Stimulated activated CD4-positive, alpha-beta T cell treated with anti-CD3 and anti-CD28 coated beads, Interleukin-2, amount 100 ng/mL, for 4 hours (primary cell): ENCODE measurements at regions not wholly inside any gene's neighbourhood (a gene's known extent, or its start where the extent isn't known, plus 50 kb on each side); places are given as distances from the start of the nearest gene placed in this dataset.
"Not testable (repeated sequence)": the region's sequence is repeated elsewhere in the genome, so short reads cannot be mapped to it uniquely, and the experiment has no call there.

Source experiments
- DNase-seq: peaks from one replicate; pipeline ENCODE4 v3.0.0-alpha.2; 2020; ENCODE audit warnings: low read depth

DNA sequence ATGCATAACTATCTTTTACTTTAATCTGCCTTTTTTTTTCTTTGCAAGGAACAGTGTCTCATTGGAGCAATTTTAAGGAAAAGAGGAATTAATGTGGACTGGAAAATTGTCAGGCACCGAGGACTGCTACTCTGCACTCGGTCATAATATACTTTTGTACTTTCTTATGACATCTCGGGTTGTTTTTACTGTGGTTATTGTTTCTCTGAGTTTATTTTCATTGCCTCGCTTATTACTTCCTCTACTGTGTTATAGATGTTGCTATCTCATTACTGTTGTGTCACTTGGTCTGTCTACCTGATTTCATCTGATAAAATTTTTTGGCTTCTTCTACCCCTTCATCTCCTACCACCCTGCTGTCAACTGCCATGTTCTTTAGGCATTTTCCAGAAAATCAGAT lies 213.5 kb upstream of the POU1F1 start:
- DNase-seq = no peak

DNA sequence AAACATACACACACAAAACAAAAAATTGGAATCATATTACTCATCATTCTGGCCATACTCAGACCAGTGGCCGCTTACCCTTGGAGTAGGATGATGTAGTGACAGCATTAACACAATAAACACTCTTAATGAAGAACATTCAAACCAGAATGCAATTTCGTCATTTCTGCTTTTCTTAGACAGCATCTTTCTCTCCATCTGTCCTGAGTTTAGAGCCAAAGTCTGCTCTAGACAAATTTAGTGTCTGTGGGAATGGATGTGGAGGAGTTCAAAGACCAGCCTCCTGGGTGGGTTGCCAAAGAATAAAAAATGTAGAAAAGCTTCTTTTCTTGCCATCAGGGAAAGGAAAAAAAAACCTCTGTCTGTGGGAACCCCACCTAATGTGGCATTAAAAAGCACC lies 212.4 kb upstream of the POU1F1 start:
- DNase-seq = no peak

DNA sequence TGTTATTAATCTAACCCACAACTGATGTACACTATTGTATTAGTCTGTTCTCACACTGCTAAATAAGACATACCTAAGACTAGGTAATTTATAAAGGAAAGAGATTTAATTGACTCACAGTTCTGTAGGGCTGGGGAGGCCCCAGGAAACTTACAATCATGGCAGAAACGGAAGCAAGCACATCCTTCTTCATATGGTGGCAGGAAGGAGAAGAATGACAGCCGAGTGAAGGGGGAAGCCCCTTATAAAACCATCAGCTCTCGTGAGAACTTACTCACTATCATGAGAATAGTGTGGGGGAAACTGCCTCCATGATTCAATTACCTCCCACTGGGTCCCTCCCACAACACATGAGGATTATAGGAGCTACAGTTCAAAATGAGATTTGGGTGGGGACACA lies 210.3 kb upstream of the POU1F1 start:
- not testable (repeated sequence) for DNase-seq

DNA sequence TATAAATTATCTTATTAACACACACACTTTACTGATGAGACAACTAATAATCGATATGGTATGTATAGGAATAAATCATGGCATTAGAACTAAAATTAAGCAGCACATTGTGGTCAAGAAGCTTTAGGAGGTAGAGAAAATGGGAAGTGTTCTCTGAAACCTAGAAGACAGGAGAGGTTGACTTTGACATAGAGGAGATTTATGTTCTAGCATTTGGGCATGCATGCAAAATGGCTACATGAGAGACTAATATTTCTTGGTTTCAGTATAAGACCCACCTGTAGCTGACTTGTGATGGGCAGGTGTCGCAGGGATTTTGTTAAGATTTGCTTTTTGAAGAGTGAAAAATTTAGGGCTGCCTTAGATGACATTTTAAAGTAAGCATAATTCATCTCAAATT lies 209.7 kb upstream of the POU1F1 start:
- no peak for DNase-seq

DNA sequence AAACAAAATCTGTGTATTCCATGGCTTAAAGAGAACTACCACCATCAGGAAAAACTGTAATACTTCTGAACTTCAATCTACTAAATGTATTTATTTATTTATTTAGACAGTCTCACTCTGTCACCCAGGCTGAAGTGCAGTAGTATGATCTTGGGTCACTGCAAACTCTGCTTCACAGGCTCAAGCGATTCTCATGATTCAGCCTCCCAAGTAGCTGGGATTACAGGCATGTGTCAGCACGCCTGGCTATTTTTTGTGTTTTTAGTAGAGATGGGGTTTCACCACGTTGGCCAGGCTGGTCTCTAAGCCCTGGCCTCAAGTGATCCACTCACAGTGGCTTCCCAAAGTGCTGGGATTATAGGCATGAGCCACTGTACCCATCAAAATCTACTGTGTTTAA lies 202.3 kb upstream of the POU1F1 start:
- DNase-seq = no peak

DNA sequence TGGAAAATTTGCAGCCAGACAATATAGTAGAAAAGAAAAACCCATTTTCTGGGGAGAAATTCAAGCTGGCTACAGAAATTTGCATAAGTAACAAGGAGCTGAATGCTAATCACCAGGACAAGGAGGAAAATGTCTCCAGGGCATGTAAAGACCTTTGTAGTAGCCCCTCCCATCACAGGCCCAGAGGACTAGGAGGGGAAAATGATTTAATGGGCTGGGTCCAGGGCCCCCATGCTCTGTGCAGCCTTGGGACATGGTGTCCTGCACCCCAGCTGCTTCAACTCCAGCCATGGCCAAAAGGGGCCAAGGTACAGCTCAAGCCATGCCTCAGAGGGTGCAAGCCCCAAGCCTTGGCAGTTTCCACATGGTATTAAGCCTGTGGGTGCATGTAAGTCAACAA lies 197.6 kb upstream of the POU1F1 start:
- no peak for DNase-seq

DNA sequence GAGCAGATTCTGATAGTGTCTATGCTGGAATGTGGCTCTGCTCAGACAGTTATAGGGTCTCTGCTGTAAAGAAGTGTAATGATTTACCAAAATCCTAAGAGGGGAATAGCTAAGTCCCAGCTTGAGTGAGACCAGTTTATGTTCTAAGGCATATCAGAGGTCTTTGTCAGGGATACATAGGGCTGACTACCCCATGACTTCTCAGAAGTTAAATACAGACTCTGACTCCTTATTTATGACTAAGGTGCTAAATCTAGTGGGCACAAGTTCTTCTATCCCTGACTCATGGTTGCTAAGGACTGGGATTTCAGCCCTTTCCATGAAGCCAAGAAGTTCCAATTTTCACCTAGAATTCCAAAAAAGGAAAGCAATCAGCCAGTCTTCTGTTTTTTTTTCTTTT lies 192.6 kb upstream of the POU1F1 start:
- no peak for DNase-seq

DNA sequence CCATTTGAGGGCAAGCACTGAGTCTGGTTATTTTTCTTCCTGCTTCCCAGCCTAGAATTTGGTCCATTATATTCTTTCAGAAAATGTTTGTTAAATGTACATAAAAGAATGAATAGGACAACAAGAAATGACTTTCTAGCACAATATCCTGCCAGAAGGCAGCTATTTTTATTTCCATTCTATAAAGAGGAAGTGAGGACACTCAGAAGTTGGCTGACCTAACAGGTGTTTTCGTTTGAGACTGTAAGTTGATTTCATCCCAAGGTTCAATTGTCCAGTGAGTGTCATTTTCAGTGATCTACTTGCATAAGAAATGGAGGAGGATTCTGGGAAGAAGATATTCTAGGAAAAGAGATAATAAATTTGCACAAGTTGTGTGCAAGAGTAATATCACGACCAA lies 191.9 kb upstream of the POU1F1 start:
- DNase-seq = no peak

DNA sequence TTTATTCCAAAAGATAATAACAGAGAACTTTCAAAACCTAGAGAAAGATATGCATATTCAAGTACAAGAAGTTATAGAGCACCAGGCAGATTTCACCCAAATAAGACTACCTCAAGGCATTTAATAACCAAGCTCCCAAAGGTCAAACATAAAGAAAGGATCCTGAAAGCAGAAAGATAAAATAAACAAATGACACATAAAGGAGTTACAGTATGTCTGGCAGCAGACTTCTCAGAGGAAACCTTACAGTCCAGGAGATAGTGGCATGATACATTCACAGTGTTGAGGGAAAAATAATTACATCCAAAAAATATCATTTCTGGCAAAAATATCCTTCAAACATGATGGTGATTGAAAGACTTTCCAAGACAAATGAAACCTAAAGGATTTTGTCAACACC lies 185.8 kb upstream of the POU1F1 start:
- no peak for DNase-seq

DNA sequence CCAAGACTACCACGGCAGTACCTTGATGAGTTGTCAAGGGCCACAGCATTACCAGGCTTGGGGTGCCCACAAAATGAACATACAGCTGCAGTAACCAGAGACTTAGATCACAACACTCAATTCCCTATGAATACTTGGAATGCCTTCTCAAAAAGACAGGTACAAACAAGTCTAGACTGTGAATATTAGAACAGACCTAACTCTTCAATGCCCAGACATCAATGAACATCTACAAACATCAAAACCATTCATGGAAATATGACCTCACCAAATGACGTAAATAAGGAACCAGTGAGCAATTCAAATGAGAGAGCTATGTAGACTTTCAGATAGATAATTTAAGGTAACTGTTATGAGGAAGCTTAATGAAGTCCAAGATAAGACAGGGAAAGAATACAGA lies 185.1 kb upstream of the POU1F1 start:
- no peak for DNase-seq

DNA sequence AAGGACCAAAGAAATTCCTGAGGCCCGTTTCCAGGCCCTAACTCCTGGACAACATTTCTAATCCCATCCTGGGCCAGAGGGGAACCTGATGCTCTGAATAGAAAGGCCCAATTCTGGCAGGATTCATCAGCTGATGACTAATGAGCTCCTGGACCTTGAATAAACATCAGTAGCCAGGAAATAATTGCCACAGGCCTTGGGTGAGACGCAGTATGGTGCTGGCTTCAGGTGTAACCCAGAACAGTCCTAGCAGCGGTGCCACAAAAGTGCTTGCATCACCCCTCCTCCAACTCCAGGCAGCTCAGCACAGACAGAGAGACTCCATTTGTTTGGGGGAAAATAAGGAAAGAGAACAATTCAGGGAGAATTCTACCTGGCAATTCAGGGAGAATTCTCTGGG lies 184.7 kb upstream of the POU1F1 start:
- DNase-seq = no peak

DNA sequence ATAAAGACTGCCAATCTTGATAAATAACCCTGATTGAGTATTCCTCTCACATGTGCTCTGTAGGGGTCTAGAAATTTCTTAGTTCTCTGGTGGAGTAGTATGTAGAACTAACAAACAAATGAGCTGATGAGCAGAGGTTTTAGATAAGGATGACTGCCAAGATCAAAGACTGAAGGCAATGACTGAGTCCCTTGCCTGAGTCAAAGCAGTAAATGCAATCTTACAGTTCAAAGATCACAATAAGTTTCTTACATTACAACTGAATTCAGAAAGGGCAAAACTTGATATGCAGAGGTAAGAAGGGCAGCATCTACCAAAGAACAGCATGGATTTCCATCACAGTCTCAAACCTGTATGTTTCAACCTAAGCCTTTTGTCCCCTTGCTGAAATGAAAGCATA lies 172.2 kb upstream of the POU1F1 start:
- no peak for DNase-seq

DNA sequence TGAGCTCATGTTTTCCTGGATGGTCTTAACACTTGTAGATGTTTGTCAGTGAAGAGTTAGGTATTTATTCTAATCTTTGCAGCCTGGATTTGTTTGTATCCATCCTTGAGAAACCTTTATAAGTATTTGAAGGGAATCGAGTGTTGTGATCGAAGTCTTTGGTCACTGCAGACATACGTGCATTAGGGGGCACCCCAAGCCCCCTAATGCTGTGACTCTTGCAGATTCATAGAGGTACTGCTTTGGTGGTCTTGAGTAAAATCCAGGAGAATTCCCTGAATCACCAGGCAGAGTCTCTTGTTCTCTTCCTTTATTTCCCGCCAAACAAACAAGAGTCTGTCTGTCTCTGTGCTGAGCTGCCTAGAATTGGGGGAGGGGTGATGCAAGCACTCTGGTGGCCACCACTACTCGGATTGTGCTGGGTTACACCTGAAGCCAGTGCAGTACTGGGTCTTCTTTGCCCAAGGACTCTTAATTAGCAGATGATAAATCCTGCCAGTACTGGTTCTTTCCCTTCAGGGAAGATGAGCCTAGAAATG lies 170.5 kb upstream of the POU1F1 start:
- no peak for DNase-seq

DNA sequence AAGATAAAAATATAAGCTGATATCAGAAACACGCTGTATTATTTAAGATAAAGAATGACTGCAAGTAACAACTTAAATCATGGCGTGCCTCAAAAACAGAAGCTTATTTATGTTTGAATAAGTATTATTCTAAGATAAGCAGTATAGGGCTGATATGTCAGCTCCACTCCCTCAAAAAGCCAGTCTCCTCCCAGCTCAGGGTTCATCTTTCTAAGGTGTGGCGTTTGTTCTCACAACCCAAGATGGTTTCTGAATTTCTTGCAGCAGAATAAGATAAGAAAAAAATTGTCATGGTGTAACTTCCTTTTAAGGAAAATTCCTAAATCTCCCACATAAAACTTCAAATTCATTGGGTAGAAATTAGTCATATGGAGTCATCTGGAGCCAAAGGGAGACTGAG lies 166.1 kb upstream of the POU1F1 start:
- no peak for DNase-seq

DNA sequence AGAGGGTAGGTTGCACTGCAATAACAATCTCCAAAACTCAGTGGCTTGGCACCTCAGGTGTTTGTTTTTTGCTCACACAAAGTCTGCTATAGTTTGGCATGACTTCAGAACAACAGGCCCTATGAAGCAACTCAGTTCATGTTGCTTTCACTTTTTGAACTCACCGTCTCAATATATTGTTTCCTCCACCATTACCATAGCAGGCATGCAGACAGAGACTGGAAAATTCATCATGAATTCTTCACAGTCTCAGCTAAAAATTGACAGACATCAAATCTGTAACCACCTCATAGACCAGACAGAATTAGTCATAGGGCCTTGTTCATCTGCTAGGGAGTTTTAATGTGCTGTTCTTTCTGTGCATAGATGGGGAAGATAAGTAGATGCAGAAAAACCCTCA lies 161.4 kb upstream of the POU1F1 start:
- DNase-seq = no peak

DNA sequence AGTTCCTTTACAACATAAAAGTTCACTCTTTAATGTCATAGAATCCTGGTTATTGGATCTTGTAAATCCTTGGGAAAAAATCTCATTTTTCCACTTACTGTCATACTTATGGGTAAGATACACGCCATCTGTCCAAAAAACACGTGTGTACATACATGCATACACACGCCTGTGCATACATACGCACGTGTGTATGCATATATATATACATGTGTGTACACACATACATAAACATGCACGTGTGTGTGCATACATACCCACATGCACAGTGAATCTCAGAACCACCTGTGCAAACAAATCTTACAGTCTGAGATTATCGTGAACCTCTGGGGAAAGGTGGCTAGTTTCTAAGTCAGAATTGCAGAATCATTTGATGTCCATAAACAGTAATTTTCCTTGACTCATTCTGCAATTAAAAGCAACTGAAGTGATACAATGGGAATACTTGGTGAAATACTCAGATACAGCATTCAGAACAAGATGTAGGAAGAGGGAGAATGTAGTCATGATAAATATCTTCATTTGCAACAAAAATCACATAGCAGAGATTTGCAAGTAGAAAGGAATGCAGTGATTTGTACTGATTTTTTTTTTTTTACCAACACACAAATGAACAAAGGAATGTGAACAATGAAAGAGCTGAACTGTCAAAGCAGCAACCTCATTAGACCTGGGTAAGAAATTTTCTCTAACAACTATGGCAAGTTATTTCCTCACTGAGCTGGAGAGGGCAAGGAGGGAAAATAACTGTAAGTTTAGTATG lies 160.6 kb upstream of the POU1F1 start:
- DNase-seq = no peak

DNA sequence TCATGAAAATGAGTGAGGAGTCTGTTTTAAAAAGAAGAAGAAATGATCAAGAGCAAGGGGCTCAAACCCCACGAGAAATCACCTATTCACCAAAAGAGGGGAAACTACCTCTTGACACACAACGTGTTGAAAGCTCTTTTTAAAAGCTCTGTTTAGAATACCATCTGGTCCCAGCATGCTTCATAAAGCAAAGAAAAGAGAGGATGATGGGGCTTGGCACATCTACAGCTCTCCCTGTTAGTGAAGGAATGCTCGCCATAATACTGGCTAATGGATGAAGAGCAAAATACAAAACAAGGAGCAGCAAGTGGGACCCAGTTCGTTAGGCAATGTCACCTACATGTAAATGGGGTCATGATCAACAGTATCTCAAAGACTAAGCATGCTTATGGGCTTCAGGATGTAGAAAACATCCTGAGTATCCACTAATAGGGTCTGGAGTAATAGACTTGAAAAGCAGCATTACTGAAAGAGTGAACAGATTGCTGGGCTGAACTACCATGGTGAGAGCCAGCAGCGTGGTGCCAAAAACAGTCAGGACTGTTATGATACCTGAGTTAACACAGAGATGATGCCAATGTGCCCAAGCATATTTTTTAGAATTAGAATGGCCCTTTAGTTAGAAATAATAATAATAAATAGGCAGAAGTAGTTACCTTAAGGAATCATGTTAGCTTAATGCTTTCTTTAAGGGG lies 159.7 kb upstream of the POU1F1 start:
- DNase-seq = no peak

DNA sequence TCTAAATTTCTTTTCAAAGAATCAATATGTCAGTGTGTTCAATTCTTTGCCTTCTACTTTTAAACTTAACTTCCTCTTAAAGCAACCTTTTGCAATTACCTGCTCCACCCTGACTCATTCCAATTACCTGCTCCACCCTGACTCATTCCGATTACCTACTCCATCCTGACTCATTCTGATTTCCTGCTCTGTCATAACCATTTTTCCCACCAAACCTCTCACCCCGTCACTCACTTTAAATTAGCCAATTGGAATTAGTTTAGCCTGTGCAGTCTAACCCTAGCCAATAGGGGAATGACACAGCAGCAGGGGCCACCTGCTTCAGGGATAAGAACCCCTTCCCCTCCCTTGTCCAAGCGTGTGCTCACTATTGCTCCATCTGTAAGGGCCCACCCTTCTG lies 157.1 kb upstream of the POU1F1 start:
- DNase-seq = not testable (repeated sequence)

DNA sequence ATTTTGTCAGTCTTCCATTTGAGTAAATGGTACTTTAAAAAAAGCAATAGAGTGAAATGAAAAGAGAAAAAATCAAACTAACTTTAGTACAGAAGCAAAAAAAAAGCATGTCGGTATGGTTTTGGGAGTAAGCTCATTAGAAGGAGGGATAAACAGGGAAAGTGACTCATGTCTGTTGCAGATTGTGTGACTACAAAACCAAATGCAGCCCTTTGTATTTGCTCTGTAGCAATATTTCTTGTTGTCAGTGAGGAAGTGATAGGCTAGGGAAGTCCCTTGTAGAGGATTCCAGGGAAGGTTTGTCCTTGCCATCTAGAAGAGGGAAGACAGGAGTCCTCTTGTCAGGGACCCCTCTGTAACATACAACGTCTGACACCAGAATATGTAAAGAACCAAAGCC lies 150.5 kb upstream of the POU1F1 start:
- DNase-seq = no peak

DNA sequence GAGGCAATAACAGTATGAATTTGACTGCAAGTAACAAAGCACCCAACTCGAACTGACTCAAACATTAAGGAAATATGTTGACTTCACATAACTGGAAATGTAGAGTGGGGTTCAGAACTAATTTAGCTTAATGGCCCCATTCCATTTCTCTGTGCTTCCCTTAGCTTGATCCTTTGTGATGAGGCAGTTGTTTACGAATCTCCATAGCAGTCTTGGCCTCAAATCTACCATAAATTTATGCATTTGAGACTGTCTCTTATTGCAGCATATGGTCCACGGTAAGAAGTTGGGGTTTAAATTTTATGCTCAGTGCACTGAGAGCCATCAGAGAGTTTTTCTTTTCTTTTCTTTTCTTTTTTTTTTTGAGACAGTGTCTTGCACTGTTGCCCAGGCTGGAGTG lies 148.7 kb upstream of the POU1F1 start:
- DNase-seq = no peak

DNA sequence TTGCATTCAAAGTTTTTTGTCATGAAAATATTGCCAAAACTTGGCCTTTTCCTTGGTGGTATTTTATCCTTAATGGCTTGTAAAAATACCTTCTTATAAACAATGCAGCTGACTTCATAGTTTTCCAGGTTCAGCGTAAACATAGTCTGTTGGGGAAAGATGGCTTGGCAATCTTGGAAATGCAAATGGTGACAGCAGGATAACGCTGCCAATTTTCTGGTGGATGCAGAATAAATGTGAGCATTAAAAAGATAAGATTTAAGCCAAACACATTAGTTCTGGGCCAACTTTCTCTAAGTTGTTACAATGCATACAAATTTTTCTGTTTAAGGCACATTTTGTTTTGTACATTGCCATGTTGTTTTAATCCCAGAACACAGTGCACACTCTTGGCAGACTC lies 147.0 kb upstream of the POU1F1 start:
- no peak for DNase-seq

DNA sequence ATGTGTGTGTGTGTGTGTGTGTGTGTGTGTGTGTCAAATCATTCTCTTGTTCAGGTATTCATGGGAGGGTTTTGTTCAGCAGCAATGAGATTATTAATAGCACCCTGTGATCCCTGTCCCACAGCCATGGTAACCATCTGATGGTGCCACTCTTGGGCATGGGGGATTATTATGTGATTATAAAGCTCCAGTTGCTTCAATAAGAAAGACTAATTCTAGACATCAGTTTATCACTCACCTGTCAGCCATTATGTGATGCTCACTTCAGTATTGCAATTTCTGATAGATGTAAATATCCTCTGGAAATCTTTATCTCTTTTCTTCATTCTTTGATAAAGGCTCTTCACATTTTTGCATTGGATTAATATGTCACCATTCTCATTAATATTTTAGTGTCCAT lies 145.9 kb upstream of the POU1F1 start:
- no peak for DNase-seq

DNA sequence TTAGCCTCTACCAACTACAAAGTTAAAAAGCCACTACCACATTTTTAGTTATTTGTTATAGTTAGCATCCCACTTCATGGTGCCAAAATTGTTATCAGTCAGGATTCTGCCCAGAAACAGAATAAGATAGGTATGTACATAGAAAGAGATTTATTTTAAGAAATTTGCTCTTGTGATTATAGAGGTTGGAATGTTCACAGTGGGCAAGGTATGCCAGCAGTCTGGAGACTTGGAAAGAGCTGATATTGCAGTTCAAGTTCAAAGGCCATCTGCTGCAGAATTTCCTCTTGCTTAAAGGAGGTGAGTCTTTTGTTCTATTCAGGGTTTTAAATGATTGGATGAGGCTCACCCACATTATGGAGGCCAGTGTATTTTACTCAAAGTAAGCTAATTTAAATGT lies 143.8 kb upstream of the POU1F1 start:
- no peak for DNase-seq

DNA sequence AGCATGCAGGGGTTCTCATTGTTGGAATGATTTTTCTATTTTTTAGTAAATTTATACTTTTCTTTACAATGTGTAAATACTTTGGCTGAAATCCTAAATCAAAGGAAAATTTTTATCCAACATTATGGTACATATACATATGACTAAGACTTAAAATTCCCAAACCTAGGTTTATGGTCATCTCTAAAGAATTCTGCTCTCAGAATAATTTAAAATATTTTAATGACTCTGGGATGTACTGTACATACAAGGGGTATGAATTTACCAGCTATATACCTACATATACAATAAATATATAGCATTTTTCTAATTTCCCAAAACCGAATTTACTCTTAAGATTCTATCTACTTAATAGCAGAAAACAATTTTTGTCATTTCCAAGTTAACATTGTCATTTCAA lies 137.9 kb upstream of the POU1F1 start:
- DNase-seq = no peak
